HL-60 (cell line): ENCODE measurements at regions not wholly inside any gene's neighbourhood (a gene's known extent, or its start where the extent isn't known, plus 50 kb on each side); places are given as distances from the start of the nearest gene placed in this dataset.

Experiments used
- POLR2AphosphoS5 ChIP-seq: IDR thresholded peaks from 2 replicates; pipeline ENCODE4 v1.6.1; 2012; ENCODE audit warnings: low read depth
- REST ChIP-seq: IDR thresholded peaks from 2 replicates; pipeline ENCODE4 v1.6.1; 2012; ENCODE audit warnings: low read depth; ENCODE audit not compliant: insufficient replicate concordance
- TF ChIP-seq, protein P1 (sequence below): IDR thresholded peaks from one replicate; pipeline ENCODE4 v1.5.1; 2011; ENCODE audit warnings: low read length, control low read depth, inconsistent platforms; ENCODE audit not compliant: insufficient read depth

DNA sequence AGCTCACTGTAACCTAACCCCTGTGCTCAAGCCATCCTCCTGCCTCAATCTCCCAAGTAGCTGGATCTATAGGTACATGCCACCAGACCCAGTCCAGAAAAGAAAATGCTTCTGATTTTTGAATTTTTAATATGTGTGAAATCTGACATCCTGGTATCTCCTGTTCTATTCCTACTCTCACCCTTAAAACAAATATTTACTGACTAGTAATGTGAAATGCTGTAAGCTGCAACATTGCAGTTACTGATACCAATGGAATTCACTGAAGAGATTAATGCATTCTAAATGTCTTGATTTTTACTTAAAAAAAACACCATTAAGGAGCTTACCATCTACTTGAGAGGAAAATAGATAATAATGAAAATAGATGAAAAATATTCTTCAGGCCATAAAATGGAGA, 162.7 kb upstream of the TSLP start:
- TF ChIP-seq POLR2AphosphoS5 (no peak), REST (no peak)
- TF ChIP-seq, protein P1, sequence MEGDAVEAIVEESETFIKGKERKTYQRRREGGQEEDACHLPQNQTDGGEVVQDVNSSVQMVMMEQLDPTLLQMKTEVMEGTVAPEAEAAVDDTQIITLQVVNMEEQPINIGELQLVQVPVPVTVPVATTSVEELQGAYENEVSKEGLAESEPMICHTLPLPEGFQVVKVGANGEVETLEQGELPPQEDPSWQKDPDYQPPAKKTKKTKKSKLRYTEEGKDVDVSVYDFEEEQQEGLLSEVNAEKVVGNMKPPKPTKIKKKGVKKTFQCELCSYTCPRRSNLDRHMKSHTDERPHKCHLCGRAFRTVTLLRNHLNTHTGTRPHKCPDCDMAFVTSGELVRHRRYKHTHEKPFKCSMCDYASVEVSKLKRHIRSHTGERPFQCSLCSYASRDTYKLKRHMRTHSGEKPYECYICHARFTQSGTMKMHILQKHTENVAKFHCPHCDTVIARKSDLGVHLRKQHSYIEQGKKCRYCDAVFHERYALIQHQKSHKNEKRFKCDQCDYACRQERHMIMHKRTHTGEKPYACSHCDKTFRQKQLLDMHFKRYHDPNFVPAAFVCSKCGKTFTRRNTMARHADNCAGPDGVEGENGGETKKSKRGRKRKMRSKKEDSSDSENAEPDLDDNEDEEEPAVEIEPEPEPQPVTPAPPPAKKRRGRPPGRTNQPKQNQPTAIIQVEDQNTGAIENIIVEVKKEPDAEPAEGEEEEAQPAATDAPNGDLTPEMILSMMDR, result no peak
